ENCODE measurements at regions not wholly inside any gene's neighbourhood (a gene's known extent, or its start where the extent isn't known, plus 50 kb on each side); places are given as distances from the start of the nearest gene placed in this dataset.

- no peak for TF ChIP-seq OSR1 (CRISPR knock-in tag; IDR thresholded peaks at IDR 0.05)
- TF ChIP-seq TCF4 (CRISPR knock-in tag; IDR thresholded peaks at IDR 0.05; ENCODE audit: borderline replicate concordance): no peak
- TF ChIP-seq ESRRG (CRISPR knock-in tag; IDR thresholded peaks at IDR 0.05): no peak
- no peak for TF ChIP-seq ZFP3 (CRISPR knock-in tag; IDR thresholded peaks at IDR 0.05)
- no peak for TF ChIP-seq CSDC2 (CRISPR knock-in tag; IDR thresholded peaks at IDR 0.05)
- TF ChIP-seq CSRNP3 (CRISPR knock-in tag; IDR thresholded peaks at IDR 0.05): no peak
- no peak for TF ChIP-seq ARNTL (CRISPR knock-in tag; IDR thresholded peaks at IDR 0.05; ENCODE audit: borderline replicate concordance, low read depth)
- TF ChIP-seq, protein P1, sequence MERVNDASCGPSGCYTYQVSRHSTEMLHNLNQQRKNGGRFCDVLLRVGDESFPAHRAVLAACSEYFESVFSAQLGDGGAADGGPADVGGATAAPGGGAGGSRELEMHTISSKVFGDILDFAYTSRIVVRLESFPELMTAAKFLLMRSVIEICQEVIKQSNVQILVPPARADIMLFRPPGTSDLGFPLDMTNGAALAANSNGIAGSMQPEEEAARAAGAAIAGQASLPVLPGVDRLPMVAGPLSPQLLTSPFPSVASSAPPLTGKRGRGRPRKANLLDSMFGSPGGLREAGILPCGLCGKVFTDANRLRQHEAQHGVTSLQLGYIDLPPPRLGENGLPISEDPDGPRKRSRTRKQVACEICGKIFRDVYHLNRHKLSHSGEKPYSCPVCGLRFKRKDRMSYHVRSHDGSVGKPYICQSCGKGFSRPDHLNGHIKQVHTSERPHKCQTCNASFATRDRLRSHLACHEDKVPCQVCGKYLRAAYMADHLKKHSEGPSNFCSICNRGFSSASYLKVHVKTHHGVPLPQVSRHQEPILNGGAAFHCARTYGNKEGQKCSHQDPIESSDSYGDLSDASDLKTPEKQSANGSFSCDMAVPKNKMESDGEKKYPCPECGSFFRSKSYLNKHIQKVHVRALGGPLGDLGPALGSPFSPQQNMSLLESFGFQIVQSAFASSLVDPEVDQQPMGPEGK (CRISPR knock-in tag; IDR thresholded peaks at IDR 0.05; ENCODE audit: borderline replicate concordance): no peak
- no peak for TF ChIP-seq GLIS3 (CRISPR knock-in tag; IDR thresholded peaks at IDR 0.05)
- TF ChIP-seq BACH2 (CRISPR knock-in tag; IDR thresholded peaks at IDR 0.05; ENCODE audit: borderline replicate concordance): no peak
- TF ChIP-seq ZNF70 (CRISPR knock-in tag; IDR thresholded peaks at IDR 0.05): no peak
- TF ChIP-seq POU6F1 (CRISPR knock-in tag; IDR thresholded peaks at IDR 0.05; ENCODE audit: borderline replicate concordance, low read depth): no peak
- TF ChIP-seq ZFP30 (CRISPR knock-in tag; IDR thresholded peaks at IDR 0.05): no peak
- TF ChIP-seq ISL1 (CRISPR knock-in tag; IDR thresholded peaks at IDR 0.05): no peak
Measured at GRCh38 chr2:5894355-5894754, 202.2 kb downstream of the SOX11 start.

Measured in SK-N-SH treated with all-trans-retinoic acid at 6 μM for 48 hours (cell line).